Astrocyte of the cerebellum (primary cell): ENCODE measurements at regions not wholly inside any gene's neighbourhood (a gene's known extent, or its start where the extent isn't known, plus 50 kb on each side); places are given as distances from the start of the nearest gene placed in this dataset.

Experiments
- DNase-seq: peaks from one replicate; pipeline ENCODE4 v3.0.0-alpha.2; 2011; ENCODE audit warnings: low read depth
- H3K4me3 ChIP-seq: 2 replicates; pipeline ENCODE4 v1.5.1; 2011; ENCODE audit warnings: mild to moderate bottlenecking, low read depth, low read length, moderate library complexity
- CTCF ChIP-seq: IDR thresholded peaks from 2 replicates; pipeline ENCODE4 v1.5.1; 2012; ENCODE audit warnings: low read length, low read depth, moderate library complexity, mild to moderate bottlenecking; ENCODE audit errors: missing control alignments
- in situ Hi-C: cut with HindIII; loops from 2 replicates; pipeline ENCODE4 v1.10.0; 2017; ENCODE audit warnings: low sequenced_read_pairs

- no peak for DNase-seq
- no peak overlapping the region for H3K4me3 ChIP-seq
- in situ Hi-C loops, result no loop called here
- no peak for TF ChIP-seq CTCF
These were observed 99.3 kb upstream of the CHRNA7 start for GRCh38 chr15:31930967-31931366.

GRCh38 chr15:31932576-31932975, 97.7 kb upstream of the CHRNA7 start:
- in situ Hi-C loops, result no loop called here
- no peak overlapping the region for H3K4me3 ChIP-seq
- DNase-seq, result peak; percentile 71

GRCh38 chr15:31934821-31935220, 95.5 kb upstream of the CHRNA7 start:
- no peak overlapping the region for H3K4me3 ChIP-seq
- in situ Hi-C loops, result no loop called here
- no peak for TF ChIP-seq CTCF
- DNase-seq, result peak; percentile 76

More at GRCh38 chr15:31932576-31932975, 97.7 kb upstream of the CHRNA7 start:
- TF ChIP-seq CTCF, result no peak

- in situ Hi-C loops, result no loop called here
- no peak for DNase-seq
- TF ChIP-seq CTCF, result no peak
- H3K4me3 ChIP-seq, result no peak overlapping the region
These were observed 76.8 kb upstream of the CHRNA7 start for GRCh38 chr15:31953478-31953877.

- TF ChIP-seq CTCF, result no peak
- H3K4me3 ChIP-seq, result no peak overlapping the region
- in situ Hi-C loops, result no loop called here
- no peak for DNase-seq
These were observed 75.7 kb upstream of the CHRNA7 start for GRCh38 chr15:31954374-31955172.

GRCh38 chr15:31955734-31956133, 74.6 kb upstream of the CHRNA7 start:
- no peak for DNase-seq
- no peak for TF ChIP-seq CTCF
- in situ Hi-C loops, result no loop called here
- H3K4me3 ChIP-seq, result no peak overlapping the region

- no peak for DNase-seq
- in situ Hi-C loops, result no loop called here
- no peak overlapping the region for H3K4me3 ChIP-seq
- TF ChIP-seq CTCF, result no peak
These were observed 72.7 kb upstream of the CHRNA7 start for GRCh38 chr15:31957581-31957980.
